NCI-H2029 (cell line): ENCODE measurements at regions not wholly inside any gene's neighbourhood (a gene's known extent, or its start where the extent isn't known, plus 50 kb on each side); places are given as distances from the start of the nearest gene placed in this dataset.

Experiments used
- DNase-seq: peaks from one replicate; lab custom pipeline; 2025; lab: John Stamatoyannopoulos, UW

DNA sequence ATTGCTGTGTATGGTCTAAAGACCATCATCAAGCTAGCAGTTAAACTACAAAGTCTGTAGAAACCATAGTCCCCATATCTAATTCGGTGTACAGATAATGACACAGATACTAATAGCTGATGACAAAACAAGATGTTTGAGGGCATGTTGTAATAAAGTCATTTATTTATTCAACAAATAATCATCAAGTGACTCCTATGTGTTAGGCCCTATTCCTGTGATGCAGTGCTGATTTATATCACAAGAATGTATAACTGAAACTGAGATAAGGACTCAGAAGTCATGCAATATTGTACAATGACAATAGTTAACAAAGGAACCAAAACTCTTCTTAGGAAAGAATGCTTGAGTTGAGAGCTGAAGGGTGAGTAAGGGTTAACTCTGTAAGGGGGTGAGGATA lies 315.0 kb upstream of the NR3C2 start:
- DNase-seq: no peak

DNA sequence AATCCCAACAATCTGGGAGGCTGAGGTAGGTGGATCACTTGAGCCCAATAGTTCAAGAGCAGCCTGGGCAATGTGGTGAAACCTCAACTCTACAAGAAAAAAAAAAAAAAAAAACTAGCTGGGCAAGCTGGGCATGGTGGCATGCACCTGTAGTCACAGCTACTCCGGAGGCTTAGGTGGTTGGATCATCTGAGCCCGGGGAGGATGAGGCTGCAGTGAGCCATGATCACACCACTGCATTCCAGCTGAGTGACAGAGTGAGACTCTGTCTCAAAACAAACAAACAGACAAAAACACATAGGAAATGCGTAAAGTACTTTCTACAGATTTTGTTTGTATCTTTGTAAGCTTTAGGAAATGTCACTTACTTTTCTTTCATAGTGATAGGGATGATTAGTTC lies 307.2 kb upstream of the NR3C2 start:
- DNase-seq: no peak

DNA sequence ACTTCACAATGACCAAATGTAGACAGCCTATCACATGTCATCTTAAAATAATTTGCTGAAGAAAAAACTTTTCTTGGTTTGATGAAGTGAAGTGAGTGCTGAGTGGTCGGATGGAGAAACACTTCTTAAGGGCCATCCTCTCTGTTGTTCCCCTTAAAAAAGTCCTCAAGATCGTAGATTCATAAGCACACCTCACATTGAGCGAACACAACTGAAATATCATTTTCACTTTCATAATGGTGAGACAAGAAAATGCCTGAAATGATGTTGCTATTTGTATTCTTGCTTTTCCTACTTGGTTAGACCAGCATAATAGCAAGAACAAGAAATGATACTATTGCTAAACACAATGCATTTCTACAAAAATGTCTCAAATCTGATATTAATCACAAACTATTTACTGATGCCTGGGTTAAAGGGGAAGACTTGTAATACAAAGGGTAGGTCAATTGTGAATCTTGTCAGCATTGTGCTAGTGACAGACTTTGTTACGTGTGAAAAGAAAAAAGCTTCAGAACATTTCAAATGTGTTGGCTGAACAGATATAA lies 305.6 kb upstream of the NR3C2 start:
- DNase-seq: no peak

DNA sequence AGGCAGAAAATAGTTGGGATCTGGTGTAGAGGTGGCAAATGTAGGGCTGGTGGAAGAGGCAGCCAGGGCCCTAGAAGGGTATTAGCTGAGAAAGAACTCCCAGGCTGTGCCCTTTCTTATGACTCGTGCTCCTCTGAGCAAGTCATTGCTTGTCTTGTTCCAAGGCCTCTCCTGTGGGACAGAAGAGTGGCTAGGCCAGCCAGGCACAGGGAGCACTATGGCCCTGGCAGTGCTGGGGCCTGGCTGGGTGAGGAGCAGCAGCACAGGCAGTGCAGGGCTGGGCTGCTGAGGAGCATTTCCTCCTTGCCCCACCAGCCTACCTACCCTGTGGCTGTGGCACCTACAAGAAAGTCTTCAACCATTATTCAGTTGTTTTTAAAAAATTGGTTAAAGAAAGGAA lies 298.5 kb upstream of the NR3C2 start:
- no peak for DNase-seq

DNA sequence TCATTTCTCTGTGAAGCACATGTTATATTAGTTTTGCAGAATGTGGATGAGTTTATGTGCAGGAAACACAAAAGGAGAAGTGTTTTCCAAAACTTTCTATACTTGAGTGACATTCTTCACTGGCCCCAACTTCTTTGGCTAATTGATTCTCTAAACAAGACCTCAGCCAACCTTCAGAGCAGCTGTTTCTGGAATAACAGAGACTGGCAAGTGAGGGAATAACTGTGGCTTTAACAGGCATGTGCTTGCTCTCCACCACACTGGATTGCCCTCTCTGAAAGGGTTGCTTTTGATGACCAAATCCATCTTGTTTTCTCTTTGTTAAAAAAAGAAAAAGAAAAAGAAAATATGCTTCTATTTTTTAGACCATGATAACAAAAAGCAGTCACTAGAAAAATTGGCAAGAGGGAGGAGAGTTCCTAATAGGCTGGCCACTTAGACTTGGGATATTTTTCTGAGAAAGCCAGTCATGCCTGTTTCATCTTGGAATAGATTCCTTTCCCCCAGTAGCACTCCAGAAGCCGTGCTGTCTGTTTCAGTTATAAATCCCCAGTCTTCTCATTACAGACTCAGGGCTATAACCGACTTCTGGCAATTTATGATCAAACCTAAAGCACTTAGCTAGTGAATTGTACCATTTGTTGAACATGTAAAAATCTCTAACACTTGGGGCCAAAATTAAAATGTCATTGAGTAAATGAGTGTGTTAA lies 295.0 kb upstream of the NR3C2 start:
- no peak for DNase-seq

DNA sequence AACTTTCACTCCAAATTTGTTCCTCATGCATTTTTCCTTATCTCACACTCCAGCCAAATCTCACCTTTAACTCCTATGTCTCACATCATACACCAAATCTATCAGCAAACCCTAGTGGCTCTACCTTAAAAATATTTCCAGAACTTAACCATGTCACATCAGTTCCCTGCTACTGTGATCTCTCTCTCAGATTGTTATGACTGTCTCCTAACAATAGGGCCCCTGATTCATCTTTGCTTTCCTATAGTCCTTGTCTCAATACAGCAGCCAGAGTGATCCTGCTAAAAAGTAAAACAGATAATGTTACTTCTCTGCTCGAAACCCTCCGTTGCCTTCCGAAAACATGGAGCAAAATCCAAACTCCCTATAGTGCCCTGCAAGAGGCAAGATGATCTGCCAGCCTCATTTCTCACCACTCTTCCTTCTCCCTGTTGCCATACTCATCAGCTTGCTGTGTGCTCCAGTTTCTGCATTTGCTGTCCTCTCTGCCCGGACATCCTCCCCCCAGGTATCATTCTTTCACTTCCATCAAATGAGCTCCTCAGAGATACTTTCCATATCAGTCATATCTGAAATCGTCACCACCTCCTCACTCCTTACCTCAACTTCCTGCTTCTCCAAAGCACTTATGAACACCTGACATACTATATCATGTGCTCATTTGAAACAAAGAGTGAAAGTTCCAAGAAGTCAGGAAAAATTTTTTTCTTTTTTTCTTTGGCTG lies 293.4 kb upstream of the NR3C2 start:
- no peak for DNase-seq

DNA sequence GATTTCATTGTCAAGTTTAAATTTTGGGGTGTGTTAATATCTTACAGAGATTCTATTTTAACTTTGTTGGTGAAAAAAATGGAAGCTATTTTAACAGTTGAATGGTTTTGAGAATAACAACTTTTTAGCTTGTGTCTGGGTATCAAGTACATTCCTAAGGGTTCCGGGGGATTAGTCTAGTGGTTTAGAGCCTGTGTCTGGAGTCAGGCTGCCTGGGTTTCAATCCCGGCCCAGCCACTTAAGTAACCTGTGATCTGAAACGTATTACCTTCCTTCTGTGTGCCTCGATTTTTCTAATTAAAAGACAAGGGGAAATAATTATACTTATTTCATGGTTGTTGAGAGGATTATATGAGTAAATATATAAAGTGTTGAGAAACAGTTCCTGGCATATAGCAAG lies 288.6 kb upstream of the NR3C2 start:
- DNase-seq: no peak

DNA sequence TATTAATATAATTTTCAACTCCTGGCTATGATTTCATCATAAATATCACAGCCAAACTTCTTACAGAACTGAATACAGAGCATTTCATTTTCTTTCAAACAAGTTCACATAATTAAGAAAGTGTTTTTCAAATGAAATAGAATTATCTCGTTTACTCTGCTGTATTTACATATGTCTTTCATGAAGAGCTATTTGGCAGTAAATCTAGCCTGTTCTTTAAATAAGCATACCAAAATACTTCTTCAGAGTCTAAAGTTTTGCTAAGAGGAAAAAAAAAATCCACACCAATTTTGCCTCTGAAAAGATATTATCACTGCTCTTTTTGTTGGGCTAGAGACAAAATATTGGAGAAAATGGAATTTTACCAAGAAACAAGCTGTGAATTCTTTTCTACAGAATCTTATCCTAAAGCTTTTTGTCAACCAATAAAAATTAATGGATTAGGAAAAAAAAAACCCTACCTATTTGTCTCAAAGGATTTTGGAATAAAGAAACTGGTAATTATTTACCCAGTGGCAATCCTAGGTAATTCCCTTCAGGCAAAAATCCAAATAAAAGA lies 287.9 kb upstream of the NR3C2 start:
- no peak for DNase-seq

DNA sequence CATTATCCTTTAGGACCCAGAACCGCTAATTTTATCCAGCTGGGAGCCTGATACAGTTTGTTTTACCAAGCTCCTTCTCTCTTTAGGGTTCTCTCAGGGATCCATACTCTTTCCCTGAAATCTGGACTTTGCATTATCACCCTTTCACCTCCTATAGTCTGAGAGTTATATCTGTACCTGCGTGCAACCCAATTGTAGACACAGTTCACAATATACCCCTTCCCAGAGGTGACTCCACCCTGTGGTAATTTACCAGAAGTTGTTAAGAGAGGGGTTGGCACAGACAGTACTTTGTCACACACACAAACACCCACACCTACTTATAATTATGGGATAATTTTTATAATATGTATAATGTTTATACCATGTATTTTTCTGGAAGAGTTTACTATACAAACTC lies 275.8 kb upstream of the NR3C2 start:
- DNase-seq: no peak

DNA sequence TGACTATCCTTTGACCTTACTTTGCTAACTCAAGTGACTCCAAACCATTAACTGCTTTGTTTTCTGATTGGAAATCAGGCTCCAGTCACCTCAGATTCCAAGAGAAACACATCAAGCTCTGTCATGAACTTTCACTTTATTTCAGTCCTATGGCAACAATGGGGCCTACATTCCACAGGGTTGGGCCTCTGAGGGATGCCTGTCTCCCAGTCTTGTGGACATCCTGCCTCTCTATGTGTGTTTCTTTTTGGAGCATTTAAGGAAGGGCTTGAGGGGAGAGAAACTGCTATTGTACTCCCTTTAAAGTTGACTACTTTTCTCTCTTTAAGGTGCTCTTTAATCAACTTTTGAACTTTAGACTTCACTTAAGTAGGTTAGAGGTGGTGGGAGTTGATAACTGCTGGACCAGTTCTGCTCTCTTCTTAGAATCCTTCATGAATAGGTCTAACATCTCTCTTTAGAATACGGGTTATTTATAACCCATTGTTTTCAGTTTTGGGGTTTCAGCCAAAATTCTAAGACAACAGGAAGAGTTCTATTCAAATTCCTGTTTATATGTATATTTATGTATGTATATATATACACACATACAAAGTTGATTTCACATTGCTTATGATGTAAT lies 274.3 kb upstream of the NR3C2 start:
- DNase-seq: no peak

DNA sequence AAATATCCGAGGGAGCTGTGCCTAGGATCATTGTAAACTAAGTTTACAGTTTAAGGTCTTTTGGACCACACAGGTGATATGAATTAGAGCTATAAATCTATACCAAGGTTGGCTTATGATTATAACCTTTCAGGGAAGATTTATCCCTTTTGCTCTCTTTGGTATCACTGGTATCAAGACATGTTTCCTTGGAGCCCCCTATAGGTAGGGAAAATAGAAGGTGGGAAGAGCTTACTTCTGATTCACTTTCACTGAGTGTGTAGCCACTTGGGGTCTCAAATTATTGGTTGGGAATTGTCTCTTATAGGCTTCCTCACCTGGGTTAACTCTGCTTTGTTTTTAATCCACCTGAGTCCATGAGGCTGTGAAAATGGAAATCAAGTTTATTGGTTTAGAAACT lies 262.1 kb upstream of the NR3C2 start:
- DNase-seq: no peak

DNA sequence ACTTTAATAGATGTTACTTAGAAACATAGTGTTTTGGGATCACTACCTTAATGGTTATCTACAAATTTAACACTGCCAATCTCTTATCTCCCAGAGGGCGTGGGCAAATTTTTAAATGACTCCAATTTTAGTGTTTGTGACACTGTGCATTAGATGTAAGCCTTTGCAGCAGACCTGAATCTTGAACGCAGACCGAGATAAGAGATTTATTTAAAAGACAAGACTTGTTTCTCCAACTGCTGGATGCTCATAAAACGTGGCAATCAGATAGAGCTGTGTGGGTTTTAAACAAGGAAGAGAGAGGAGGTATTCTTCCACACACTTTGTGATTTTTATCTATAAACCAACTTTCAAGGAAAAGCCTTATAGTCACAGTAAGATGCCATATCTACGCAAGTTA lies 252.5 kb upstream of the NR3C2 start:
- no peak for DNase-seq

DNA sequence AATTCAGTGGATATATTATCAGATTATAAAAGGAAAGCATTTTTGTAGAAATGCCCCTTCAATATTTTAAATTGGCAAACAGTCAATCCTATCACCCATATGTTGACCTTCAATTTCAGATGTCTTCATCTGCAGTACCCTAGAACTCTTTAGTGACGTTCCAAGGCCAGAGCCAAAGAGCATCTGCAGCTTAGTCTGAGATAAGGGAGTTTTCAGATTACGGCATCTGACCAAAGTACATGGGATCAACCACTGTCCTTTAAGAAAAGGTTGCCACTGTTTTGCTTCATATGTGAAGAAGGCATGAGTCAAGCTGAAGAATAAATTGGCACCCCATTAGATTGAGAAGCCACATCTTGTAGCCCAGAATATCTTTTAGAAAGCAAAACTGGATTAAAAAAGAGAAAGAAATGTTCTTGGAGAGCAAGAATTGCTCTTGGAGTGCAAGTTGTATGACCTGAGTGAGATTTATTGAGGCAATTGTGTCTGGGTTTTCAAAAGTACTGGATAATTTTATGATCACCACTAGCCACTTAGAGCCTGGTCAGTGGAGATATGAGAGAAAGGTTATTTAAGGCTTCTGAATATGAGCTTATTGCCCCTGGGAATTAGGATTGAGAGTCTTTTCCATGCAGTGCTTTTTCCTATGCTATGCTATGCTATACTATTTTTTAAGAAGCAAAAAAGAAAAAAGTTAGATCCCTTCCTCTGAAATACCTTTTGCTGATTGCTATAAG lies 251.9 kb upstream of the NR3C2 start:
- no peak for DNase-seq

DNA sequence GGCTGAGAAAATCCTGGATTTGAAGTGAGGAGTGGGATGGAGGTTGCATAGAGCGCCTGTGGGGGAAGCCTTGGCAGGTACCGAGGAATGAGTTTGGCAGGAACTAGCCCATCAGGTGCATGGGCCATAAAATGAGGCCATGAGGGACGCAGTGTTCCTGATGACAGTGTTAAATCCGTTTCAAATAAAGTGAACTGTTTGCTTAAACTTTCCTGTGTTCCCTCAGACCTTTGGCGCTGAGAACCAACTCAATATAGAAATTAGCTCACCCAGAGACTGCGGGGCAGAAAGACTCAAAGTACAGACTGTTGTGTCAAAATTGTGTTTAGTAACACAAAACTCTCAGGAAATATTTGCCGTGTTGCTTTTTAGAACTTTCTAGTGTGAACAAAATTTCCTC lies 250.0 kb upstream of the NR3C2 start:
- DNase-seq: no peak

DNA sequence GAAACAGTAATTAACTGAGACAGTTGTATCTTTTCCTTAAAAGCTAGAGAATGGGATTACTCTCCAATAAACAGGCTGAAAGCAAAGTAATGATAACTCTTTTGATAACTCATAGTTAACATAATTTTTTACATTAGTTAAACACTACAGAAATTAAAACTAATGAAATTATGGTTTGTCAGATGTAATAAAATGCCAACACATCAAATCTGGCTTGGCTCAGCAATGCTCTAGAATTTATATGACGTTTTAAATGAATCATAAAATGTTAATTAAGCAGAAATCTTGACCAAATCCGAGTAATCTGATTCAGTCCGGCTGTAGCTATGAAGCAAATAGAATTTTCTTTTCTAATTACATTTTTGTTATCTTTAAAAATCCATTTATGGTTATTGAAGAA lies 244.2 kb upstream of the NR3C2 start:
- DNase-seq: no peak

DNA sequence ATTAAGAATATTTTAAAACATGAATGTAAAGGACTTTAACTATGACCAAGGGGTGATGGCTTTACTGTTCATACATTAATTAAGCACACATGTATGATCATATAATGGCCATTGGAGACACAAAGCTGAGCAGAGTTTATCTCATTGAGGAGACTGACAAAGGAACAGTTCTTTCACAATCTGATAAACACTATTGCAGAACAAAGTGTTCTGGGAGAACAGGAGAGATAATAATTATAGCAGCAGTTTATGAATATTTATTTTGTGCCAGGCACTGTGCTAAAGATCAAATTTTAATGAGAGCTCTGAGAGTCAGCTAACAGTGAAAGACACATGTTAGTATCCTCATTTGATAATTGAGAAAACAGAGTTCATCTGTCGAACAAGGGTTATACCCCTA lies 242.4 kb upstream of the NR3C2 start:
- DNase-seq: no peak

DNA sequence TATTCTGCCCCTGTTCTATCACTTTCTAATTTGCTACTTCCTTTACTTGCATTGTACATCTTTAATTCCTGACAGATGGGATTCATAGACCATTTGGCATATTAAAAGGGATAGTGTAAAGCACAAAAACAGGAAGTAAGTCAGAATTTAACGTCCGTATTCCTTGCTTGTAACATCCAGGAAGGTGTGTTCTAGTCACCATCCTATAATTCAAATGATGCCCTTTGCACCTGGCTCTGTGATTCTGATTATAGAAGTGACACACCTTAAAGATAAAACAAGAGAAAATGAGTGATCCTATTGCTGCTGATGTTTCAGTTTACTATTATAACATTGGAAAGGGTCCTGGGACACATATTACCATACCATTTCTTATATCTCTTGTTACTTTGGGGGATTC lies 238.7 kb upstream of the NR3C2 start:
- DNase-seq: no peak

DNA sequence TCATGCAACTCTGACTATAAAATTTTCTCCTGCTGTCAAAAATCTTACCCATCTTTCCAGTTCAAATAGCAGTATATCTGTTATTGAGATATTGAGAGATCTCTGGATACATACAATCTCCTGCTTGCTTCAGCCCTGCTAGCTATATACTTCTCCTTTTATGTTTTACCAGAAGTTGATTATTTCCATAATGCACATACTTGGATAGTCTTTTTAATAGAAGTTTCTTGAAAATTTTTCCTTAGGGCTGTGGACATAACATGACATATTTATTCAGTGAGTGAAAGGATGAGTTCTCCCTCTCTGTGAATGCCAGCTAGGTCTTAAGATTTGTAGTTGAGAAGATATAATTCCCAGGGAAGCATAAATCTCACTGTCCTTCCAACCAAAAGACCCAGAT lies 234.1 kb upstream of the NR3C2 start:
- DNase-seq: no peak

DNA sequence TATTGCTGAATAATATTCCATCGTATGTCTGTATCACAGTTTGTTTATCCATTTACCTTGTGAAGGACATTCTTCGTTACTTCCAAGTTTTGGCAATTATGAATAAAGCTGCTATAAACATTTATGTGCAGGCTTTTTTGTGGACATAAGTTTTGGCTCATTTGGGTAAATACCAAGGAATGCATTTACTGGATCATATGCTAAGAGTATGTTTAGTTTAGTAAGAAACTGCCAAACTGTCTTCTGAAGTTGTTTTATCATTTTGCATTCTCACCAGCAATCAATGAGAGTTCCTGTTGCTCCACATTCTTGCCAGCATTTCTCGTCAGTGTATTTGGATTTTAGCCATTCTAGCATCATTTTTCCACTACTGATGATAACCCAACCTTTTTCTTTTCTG lies 232.7 kb upstream of the NR3C2 start:
- DNase-seq: no peak

DNA sequence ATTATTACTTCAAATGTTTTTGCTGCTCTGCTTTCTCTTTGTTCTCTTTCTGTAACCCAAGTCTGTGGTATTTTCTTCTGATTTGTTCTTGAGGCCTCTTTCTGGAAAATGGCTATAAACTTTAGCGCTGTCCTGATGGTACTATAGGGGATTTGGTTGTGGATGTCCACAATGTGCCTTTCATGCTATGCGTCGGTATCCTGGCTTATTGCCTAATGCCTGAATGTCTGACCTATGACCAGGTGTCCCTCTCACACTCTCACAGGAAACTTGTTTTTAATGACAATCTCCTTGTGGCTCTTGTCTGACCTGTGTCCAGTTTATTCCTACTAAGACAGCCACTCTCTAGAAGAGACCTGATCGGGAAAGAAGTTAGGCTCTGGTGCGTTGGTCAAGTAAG lies 222.4 kb upstream of the NR3C2 start:
- no peak for DNase-seq

DNA sequence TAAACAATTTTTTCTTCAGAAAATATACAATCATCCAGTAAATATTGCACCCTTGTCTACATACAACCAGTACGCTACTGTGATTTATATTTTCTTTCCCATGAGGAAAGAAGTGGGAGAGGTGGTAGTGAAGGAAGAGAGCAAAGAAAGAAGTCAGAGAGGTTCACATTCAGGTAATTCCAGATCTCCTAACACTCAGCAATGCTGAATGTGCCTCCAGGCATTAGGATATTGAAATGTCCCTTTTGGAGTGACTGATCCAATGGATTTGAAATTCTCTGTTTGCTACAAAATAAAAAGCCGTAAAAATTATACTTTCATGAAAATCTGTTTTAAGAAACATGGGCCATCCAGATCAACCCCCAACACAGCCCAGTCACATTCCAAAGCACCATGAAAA lies 211.9 kb upstream of the NR3C2 start:
- no peak for DNase-seq

DNA sequence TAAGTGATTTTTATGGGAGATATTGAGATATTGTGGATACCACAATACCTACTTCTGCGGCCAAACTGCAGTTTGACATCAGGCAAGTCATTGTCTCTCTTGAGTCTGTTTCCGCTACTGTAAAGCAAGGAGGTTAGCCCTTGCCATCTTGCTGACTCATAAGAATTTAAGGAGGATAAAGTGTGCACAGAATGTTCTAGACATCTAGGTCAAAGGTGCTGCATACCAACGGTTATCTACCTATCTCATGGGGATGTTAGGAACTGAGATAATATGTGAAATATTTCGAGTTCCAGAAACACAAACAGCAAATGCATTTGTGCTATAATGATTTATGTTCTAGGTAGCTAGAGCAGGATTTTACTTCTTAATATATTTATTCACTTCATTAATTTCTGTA lies 211.5 kb upstream of the NR3C2 start:
- DNase-seq: no peak
